ENCODE measurements at regions not wholly inside any gene's neighbourhood (a gene's known extent, or its start where the extent isn't known, plus 50 kb on each side); places are given as distances from the start of the nearest gene placed in this dataset.

GRCh38 chr5:38165435-38165834 is 92.9 kb upstream of the EGFLAM start:
- H3K4me1 ChIP-seq = no peaks in the 10 kb centered on the region
- 77 to 84% methylated on average over 12 of the region's 12 CpGs for WGBS, 2 donors
- H3K27me3 ChIP-seq = no peaks in the 10 kb centered on the region
- H3K4me3 ChIP-seq = no peak overlapping the region
- intact Hi-C loops (cut with DNase I) = no loop called here
- no peaks in the 10 kb centered on the region for H3K9me3 ChIP-seq
- H3K36me3 ChIP-seq (replicated peaks in 1 of 2; ENCODE audit: insufficient read depth in 1 of 2, low read depth in 2 of 2) = no peaks in the 10 kb centered on the region
- H3K27ac ChIP-seq = no peak overlapping the region
- no peak for TF ChIP-seq CTCF (IDR thresholded peaks at IDR 0.05)
- no peak for TF ChIP-seq POLR2A (IDR thresholded peaks at IDR 0.05)
- no peak for DNase-seq
- ATAC-seq = no peak

- Histone ChIP-seq H3K4me1 (no peaks in the 10 kb centered on the region), H3K36me3 (replicated peaks in 1 of 2; ENCODE audit: insufficient read depth in 1 of 2, low read depth in 2 of 2) (no peaks in the 10 kb centered on the region), H3K27ac (no peak overlapping the region), H3K4me3 (no peak overlapping the region), H3K9me3 (no peaks in the 10 kb centered on the region), H3K27me3 (no peaks in the 10 kb centered on the region)
- no peak for DNase-seq
- no peak for ATAC-seq
- TF ChIP-seq POLR2A (IDR thresholded peaks at IDR 0.05) (no peak), CTCF (IDR thresholded peaks at IDR 0.05) (no peak)
- intact Hi-C loops (cut with DNase I) = no loop called here
- 29 to 36% methylated on average over 4 of the region's 4 CpGs for WGBS, 2 donors
These were observed 93.5 kb upstream of the EGFLAM start for GRCh38 chr5:38164776-38165399.

GRCh38 chr5:38163636-38164237 is 94.6 kb upstream of the EGFLAM start:
- no peak overlapping the region for H3K4me3 ChIP-seq
- TF ChIP-seq POLR2A (IDR thresholded peaks at IDR 0.05) (no peak), CTCF (IDR thresholded peaks at IDR 0.05) (no peak)
- H3K27ac ChIP-seq = no peak overlapping the region
- no peaks in the 10 kb centered on the region for H3K4me1 ChIP-seq
- ATAC-seq (no peak), DNase-seq (no peak)
- intact Hi-C loops (cut with DNase I) = no loop called here
- no peaks in the 10 kb centered on the region for H3K27me3 ChIP-seq
- 37 to 54% methylated on average over 4 of the region's 4 CpGs for WGBS, 2 donors
- no peaks in the 10 kb centered on the region for H3K9me3 ChIP-seq
- H3K36me3 ChIP-seq (replicated peaks in 1 of 2; ENCODE audit: insufficient read depth in 1 of 2, low read depth in 2 of 2) = no peaks in the 10 kb centered on the region

- Histone ChIP-seq H3K9me3 (no peaks in the 10 kb centered on the region), H3K4me1 (no peaks in the 10 kb centered on the region), H3K36me3 (replicated peaks in 1 of 2; ENCODE audit: insufficient read depth in 1 of 2, low read depth in 2 of 2) (no peaks in the 10 kb centered on the region), H3K27ac (no peak overlapping the region), H3K4me3 (no peak overlapping the region), H3K27me3 (no peaks in the 10 kb centered on the region)
- ATAC-seq = no peak
- intact Hi-C loops (cut with DNase I) = no loop called here
- no peak for DNase-seq
- 65 to 72% methylated on average over 4 of the region's 4 CpGs for WGBS, 2 donors
- TF ChIP-seq CTCF (IDR thresholded peaks at IDR 0.05) = no peak
- TF ChIP-seq POLR2A (IDR thresholded peaks at IDR 0.05) = no peak
These were observed 95.7 kb upstream of the EGFLAM start for GRCh38 chr5:38162625-38163024.

- intact Hi-C loops (cut with DNase I) = no loop called here
- WGBS, 2 donors = 43 to 45% methylated on average over 2 of the region's 2 CpGs
- DNase-seq (no peak), ATAC-seq (no peak)
- Histone ChIP-seq H3K4me1 (no peaks in the 10 kb centered on the region), H3K36me3 (replicated peaks in 1 of 2; ENCODE audit: insufficient read depth in 1 of 2, low read depth in 2 of 2) (no peaks in the 10 kb centered on the region), H3K9me3 (no peaks in the 10 kb centered on the region), H3K4me3 (no peak overlapping the region), H3K27ac (no peak overlapping the region), H3K27me3 (no peaks in the 10 kb centered on the region)
- TF ChIP-seq POLR2A (IDR thresholded peaks at IDR 0.05) = no peak
- TF ChIP-seq CTCF (IDR thresholded peaks at IDR 0.05) = no peak
These were observed 101.3 kb upstream of the EGFLAM start for GRCh38 chr5:38157024-38157423.

Measured in body of pancreas (tissue), 4 donors.